Right renal cortex interstitium (tissue), 3 donors: ENCODE measurements at regions not wholly inside any gene's neighbourhood (a gene's known extent, or its start where the extent isn't known, plus 50 kb on each side); places are given as distances from the start of the nearest gene placed in this dataset.

Source experiments
- DNase-seq, 3 donors: peaks; one replicate each; pipeline ENCODE4 v3.0.0-alpha.2; 2013; ENCODE audit warnings: low read depth in 3 of 3, low spot score in 2 of 3

DNA sequence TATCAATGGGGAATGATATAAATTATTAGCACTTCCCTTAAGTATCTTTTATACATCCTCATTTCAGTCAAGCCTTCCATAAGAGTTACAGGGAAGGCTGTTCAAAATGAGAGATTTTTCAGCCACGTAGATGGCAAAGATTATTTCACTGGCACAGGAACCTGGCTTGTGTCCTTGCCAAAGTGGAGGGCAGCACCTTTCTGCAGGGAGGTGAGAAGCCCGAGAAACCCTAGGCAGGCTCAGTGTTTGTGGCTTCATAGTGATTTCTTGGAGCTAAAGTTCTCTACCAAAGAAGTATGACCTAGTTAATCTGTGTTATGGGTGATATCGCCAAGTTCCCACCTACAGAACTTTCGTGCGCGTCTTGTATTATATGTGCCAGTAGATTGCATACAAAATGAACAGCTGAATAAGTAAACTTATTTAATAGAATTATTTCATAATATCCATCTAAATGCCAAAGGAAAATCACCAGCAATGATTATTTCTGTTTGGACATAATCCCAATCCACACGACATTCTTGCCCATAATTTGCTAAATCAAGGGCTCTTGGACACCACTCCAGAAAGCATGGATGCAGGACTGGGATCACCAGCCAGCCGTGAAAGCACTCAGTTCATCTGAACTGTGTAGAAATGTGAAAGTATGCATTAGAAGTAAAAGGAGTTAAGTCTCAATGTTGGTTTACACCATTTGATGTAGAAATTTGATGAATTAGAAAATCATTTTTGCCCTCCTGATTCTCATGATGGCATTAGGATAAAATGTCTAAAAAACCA is 150.4 kb upstream of the RNF32 start:
- DNase-seq: no peak

GRCh38 chr7:156487811-156488533 is 152.6 kb upstream of the RNF32 start:
- no peak for DNase-seq

DNA sequence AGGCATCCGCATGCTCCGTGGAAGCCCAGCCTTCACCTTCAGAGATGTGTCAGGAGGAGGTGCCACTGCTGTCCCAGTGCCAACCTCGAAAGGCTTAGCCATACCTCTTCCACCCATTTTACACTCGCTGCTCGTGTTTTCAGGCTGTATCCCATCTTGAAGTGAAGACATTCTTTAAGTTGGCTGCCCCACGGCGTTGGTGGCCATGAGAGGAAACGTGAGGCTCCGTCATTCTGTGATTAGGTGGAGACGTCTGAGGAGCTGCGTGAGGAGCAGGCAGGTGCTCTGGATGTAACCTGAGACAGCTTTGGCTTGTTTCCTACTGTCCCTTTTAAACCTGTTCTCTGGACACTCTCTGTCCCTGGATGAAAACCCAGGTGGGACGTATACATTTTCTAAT is 159.9 kb upstream of the RNF32 start:
- no peak for DNase-seq

DNA sequence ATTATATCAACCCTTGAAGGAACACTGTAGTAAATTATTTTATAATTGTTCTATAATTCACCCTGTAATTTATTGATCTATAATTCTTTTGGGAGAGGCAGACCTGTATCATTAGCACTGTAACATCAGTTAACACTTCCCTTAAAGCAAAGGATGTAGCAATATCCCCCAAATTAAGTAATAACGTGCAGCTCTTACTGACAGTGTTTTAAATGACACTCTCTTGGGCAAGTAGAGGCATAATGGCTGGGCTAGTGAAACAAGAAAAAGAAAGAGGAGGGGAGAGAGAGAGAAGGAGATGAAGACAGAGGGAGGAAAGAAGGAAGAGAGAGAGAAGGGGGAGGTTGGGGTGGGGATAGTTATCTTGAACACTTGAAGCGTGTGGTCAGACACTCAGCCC is 161.0 kb upstream of the RNF32 start:
- no peak for DNase-seq

GRCh38 chr7:156478486-156478885 is 162.1 kb upstream of the RNF32 start:
- no peak for DNase-seq

GRCh38 chr7:156475666-156476065 is 164.9 kb upstream of the RNF32 start:
- DNase-seq: no peak

DNA sequence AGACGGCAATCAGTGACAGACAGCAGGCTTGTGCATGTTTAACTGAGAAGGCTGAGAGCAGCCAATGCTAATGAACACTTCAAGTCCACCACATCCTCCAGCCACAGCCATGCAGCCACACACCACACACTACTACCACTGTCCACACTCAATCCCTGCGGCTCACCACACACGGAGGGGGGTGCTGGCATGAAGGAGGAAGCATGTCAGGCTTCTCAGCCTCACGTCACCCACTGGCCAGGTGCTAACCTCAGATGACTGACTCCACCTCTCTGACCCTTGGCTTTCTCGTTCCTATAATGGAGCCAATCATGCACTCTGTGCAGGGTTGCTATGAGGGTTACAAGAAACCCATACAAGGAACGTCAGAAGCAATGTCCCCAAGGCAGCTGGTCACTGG is 165.4 kb upstream of the RNF32 start:
- no peak for DNase-seq

- DNase-seq: no peak
Measured at GRCh38 chr7:156474241-156474743, 166.3 kb upstream of the RNF32 start.

DNA sequence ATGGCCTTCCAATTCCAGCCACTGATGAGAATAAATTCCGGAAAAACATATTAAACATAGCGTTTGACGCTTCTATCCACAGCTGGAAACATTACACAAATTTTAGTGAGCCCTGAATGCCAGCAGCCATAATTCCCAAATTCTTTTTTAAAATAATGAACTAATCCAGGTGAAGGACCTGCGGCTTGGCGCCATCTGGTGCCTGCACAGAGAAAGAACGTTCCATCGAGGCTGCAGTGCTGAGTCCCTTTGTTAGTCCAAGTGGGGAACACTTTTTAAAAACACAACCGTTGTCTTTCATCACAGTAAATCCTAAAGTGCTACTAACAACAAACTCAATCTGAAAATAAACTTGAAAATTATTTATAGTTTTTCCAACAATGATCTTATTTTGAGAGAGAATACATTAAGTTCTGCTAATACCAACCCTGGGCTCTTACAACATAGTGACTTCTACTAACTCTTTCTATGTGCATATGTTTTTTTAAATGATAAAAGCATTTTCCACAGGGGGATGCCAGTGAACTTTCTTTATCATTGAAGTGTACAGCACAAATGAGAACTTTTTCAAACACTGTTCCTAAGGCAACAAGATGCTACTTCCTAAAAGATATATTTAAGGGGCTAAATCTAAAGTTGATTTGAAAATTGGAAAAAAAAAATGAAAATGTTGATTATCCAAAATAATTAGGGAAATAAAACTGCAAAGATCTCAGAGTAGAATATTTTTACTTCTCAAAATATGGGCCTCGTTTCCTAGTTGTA is 166.9 kb upstream of the RNF32 start:
- no peak for DNase-seq

GRCh38 chr7:156472267-156472666 is 168.3 kb upstream of the RNF32 start:
- no peak for DNase-seq

DNA sequence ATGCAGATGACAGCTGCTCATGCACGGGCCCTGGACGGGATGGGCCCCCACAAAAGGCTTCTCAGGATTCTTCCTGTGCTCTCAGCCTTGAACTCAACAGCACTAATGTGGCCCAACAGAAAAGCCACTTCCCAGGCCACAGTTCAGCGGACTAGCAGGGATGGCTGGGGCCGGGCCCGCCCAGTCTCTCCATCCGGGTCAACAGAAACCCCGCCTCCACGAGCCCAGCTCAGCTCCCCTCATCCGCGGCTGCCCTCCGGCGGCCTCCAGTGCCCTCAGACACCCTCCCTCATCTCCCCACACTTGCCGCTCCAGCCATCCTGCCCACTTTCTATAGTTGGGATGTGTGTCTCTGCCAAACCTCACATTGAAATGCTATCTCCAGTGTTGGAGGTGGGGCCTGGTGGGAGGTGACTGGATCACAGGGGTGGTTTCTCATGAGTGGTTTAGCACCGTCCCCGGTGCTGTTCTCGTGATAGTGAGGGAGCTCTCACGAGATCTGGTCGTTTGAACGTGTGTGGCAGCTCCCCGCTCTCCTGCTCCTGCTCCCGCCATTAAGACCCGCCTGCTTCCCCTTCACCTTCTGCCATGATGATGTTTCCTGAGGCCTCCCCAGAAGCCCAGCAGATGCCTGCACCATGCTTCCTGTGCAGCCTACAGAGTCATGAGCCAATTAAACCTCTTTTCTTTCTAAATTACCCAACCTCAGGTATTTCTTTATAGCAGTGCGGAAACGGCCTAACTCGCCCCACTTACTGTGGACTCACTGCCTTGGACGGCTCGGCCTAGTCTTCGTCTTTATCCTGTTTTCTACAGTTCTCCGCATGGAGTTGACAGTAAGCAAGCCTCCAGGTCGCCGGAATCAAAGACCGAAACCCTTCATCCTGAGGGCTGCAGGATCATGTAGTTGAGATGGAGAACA is 169.9 kb upstream of the RNF32 start:
- DNase-seq: no peak

DNA sequence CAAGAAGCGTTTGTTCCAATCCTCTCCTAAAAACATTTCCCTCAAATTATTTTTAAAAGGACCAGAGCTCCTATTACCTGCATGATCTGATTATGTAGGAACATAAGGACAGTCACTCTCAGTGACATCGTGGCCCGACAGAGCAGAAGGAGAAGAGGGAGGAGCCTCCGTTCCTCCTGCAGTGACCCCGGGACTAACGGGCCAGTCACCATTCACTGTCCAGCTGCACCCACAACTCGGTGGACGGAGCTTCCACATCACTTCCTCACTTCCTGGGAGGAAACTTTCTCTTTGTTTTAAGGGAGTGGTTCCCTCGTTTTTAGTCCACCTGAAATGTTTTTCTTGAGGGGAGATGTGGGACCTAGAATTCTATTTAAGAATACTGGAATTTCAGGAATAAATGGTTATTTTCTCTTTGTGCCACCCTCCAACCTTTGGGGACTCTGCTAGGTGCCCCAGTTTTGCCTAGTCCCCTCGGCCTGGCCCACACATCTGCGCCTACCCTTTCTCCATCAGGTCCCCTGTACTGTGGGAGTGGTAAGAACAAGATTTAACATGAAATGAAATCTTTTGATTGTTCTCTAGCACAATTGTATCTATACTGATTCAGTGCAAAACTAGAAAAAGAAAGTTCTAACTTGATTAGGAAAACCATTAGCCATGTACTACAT is 173.5 kb upstream of the RNF32 start:
- no peak for DNase-seq

GRCh38 chr7:156466272-156466671 is 174.3 kb upstream of the RNF32 start:
- DNase-seq: no peak

DNA sequence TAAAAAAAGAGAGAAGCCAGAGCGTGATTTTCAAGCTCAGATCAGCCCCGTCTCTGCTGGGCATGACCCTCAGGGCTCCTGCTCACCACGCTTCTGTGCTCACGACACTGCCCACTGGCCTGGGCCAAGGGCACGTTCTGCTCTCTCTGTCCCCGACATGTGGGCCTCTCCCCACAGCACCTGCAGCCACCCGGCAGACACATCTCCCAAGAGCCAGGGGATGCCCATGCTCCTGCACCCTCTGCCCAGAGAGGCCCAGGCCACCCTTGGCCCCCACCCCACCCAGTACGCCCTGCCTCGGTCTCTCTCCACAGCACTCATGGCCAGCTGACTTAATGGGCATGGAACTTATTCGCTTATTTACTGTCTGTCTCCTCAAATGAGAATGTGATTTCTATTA is 175.4 kb upstream of the RNF32 start:
- no peak for DNase-seq

DNA sequence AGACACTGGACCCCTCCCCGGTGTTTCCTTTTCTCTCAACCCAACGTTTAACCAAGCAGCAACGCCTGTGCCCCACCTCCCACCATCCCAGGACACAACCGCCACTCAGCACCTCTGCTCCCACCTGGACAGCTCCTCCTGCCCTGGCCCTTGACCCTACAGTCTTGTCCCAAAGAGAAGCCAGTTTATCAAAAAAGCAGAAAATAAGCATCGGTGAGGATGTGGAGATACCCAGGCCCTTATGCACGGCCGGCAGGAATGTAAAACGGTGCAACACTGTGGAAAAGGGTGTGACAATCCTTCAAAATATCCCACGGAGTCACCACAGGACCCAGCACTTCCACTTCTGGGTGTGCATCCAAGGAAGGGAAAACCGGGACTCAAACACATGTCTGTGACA is 176.2 kb upstream of the RNF32 start:
- DNase-seq: no peak

- no peak for DNase-seq
Measured at GRCh38 chr7:156463280-156463679, 177.3 kb upstream of the RNF32 start.

GRCh38 chr7:156461881-156462665 is 178.5 kb upstream of the RNF32 start:
- no peak for DNase-seq

DNA sequence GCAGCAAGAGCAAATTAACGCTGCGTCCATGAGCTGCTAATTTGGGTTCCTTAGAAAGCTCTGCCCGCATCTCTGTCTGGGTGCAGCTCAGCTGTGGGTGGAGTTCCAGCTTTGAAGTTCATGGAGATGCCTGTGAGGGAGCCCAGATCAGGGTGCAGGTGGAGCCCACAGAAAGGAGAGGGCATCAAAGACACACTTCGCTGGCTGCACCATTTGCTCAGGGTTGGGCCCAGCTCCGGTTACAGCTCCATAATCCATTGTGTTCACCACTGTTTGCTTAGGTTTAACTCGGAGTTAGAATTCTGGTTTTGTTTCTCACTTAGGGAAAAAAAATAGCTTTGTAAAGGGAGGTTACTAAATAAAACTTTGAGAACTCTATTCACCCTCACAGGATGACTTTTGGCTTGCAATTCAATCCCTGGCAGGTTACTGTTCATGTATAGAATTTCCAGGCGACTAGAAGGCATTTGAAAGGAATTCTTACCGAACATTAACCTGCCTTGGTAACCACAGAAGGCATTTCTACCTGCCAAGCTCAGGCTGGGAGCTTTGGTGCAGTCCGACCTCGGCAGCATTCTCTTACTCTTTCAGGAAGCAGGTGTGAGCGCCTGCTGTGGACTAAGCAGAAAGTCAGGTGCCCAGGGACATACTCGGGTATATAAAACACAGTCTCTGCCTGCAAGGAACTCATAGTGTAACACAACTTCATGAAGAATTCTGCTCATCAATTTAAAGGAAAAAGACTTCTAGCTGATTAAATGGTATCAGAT is 179.5 kb upstream of the RNF32 start:
- no peak for DNase-seq
